GM19351 (cell line): ENCODE measurements at regions not wholly inside any gene's neighbourhood (a gene's known extent, or its start where the extent isn't known, plus 50 kb on each side); places are given as distances from the start of the nearest gene placed in this dataset.
"Not testable (repeated sequence)": the region's sequence is repeated elsewhere in the genome, so short reads cannot be mapped to it uniquely, and the experiment has no call there.

ENCODE experiments used
- ATAC-seq: cut with Tn5 transposase; IDR thresholded peaks from one replicate; pipeline ENCODE4 v1.9.1; 2021; ENCODE audit warnings: mild to moderate bottlenecking, moderate library complexity; ENCODE audit not compliant: unreplicated experiment

GRCh38 chr2:138298900-138299299, 202.7 kb upstream of the SPOPL start:
- ATAC-seq, result peak; percentile 86

- ATAC-seq, result no peak
Observed at GRCh38 chr2:138306626-138307025, 194.9 kb upstream of the SPOPL start.

DNA sequence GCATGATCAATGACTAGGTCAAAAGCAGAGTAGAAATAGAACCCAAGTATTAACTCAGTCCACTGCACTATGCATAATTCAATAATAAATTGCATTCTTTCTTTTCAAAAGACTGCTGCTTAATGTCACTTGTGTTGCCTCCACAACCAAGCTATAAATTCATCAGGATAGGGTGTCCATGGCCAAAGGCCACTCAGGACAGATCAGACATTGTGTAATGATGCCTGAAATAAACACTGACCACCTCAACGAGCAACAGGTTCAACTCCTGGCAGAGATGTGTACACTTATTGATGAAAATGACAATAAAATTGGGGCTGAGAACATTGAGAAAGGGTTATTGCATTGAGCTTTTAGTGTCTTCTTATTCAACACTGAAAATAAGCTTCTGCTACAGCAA, 194.5 kb upstream of the SPOPL start:
- no peak for ATAC-seq

- no peak for ATAC-seq
Observed at GRCh38 chr2:138309760-138310159, 191.8 kb upstream of the SPOPL start.

GRCh38 chr2:138312061-138312460, 189.5 kb upstream of the SPOPL start:
- ATAC-seq, result no peak

DNA sequence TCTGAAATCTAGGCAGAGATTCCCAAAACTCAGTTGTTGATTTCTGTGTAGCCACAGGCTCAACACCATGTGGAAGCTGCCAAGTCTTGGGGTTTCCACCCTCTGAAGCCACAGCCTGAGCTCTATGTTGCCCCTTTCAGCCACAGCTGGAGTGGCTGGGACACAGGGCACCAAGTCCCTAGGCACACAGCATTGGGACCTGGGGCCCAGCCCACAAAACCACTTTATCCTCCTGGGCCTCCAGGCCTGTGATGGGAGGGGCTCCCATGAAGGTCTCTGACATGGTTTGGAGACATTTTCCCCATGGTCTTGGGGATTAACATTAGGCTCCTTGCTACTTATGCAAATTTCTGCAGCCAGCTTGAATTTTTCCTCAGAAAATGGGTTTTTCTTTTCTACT, 186.0 kb upstream of the SPOPL start:
- not testable (repeated sequence) for ATAC-seq

GRCh38 chr2:138319616-138320015, 182.0 kb upstream of the SPOPL start:
- ATAC-seq, result no peak

- no peak for ATAC-seq
Observed at GRCh38 chr2:138321458-138321857, 180.1 kb upstream of the SPOPL start.

- ATAC-seq, result peak; percentile 59
Observed at GRCh38 chr2:138323382-138324067, 178.0 kb upstream of the SPOPL start.

DNA sequence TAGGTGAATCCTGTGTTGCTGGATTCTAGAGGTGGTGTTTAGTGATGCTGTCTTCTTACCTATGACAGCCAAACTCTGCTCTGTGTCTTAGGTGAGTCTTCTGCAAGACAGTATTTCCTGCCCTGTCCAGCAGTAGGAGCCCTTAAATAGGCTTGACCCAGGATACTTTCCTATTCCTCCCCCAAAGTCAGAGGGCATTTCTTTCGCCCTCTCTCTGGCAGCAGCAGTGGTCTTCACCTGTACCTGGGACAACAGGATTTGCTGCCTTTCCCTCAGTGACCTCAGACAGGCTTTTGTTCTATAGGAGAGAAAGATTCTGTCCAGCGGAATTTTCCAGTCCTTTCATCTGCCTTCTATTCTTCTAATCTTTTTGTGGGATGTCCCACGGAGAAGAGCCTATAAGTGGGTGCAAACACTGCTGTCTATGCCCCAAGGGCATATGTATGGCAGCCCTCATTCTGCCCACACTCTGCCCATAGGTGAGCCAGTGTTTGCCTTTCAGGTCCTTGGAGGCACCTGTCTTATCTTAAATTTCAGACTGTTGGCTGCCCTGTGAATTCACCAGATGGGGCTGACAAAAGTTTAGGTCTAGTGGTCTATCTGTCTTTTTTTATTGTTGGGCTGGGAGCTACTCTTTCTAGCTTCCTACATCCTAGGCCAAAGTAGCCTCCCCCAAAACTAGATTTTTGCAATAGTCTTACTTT, 177.3 kb upstream of the SPOPL start:
- no peak for ATAC-seq

DNA sequence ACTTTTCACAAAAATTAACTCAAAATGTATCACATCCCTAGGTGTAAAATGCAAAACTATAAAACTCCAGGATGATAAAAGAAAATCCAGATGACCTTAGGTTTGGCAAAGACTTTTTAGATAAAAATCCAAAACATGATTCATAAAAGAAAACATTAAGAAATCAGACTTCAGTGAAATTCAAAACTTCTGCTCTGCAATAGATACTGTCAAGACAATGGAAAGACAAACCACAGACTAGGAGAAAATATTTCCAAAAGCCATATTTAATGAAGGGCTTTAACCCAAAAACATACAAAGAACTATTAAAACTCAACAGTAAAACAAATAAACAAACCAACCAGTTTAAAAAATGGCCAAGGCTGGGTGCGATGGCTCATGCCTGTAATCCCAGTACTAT, 173.6 kb upstream of the SPOPL start:
- no peak for ATAC-seq

- ATAC-seq, result no peak
Observed at GRCh38 chr2:138329162-138329561, 172.4 kb upstream of the SPOPL start.

- ATAC-seq, result no peak
Observed at GRCh38 chr2:138329591-138329990, 172.0 kb upstream of the SPOPL start.

DNA sequence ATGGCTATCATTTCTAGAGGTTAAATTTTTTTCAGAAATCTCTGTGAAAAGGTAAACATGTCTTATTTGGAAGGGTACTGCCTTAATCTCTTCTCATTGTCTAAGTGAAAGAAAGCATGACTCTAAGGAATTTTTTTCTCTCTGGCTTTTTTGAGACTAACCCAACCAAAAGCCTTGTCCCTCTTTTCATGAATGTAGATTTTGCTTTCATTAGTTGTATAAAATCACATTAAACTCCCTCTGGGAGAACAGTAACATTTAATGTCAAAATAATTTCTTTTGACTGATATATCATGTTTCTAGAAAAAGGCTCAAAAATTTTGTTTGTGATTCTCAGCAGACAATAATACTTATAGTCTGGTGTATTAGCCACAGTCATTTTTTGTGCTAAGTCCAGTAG, 168.4 kb upstream of the SPOPL start:
- ATAC-seq, result no peak

GRCh38 chr2:138333677-138334076, 167.9 kb upstream of the SPOPL start:
- ATAC-seq, result peak; percentile 94

- ATAC-seq, result no peak
Observed at GRCh38 chr2:138334323-138334722, 167.2 kb upstream of the SPOPL start.

DNA sequence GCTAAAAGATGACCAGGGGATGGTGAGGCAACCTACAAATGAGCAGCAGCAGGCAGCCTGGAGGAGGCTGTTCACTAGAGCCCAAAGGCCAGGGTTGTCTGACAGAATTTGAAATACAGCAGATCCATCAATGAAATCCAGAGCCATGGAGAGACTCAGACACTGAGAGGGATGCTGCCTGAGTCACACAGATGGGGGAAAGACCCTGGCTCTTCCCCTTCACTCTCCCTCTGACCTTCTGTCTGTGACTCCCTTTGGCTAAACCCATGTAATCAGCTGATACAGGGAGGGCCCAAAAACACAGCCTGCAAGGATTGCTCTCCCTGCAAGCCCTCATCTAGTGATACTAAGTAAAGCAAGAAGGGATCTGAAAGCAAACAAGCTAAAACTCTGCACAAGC, 166.5 kb upstream of the SPOPL start:
- ATAC-seq, result no peak

- no peak for ATAC-seq
Observed at GRCh38 chr2:138336146-138336545, 165.4 kb upstream of the SPOPL start.

DNA sequence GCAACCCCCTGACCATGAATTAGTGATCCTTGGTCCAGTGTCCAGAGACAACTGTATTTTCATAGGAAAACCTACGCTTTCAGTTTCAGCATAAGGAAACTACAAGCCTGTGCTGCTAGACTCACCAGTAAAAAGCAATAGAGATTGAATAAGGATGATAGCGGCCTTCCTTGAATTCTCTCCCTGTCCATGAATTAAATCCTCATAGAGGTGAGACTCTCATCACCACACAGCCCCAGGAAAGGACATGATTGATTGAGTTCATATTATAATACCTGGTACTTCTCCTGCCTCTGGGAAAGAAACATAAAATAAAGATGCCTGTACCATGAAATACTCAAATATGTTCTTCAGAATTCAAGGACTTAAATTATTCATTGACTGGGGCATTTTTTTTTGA, 146.3 kb upstream of the SPOPL start:
- ATAC-seq, result no peak

DNA sequence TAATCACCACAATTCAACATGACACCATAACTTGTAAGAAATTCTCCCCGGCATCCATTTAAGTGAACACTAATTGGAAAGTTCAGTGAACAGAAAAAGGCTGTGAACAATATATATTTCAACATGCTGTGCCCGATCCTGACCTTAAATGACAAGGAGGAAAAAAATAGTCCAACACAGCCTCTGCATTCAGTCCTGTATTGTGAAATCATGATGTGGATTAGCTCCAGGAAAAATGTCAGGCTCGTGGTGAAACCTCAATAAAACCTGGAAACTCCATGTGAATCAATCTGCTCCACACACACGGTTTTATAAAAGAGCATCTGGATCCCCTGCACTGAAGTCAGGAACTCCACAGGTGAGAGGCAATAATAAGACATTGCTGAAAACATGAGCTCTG, 145.4 kb upstream of the SPOPL start:
- no peak for ATAC-seq

- no peak for ATAC-seq
Observed at GRCh38 chr2:138359532-138359931, 142.0 kb upstream of the SPOPL start.

- no peak for ATAC-seq
Observed at GRCh38 chr2:138364554-138365162, 136.9 kb upstream of the SPOPL start.
